Fibroblast of skin of abdomen (primary cell): ENCODE measurements at regions not wholly inside any gene's neighbourhood (a gene's known extent, or its start where the extent isn't known, plus 50 kb on each side); places are given as distances from the start of the nearest gene placed in this dataset.

Source experiments
- DNase-seq: peaks from one replicate; pipeline ENCODE4 v3.0.0-alpha.2; 2013

DNA sequence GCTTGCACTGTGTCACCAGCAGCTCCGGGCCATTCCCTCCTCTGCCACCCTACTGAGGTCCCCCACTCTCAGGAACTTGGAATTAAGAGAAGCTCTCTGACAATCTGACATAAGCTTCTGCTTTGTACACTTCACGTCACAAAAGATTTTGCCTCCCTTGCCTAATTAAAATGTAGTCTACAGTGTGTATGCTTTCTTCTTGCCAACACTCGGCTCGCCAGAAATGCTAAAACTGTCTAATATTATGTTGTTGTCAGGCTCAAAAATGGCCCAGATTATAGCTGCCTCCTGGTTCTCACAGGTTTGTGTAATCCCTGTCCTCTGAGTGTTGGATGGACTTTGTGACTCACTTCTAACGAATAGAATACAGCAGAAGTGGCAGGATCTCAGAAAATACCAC is 474.7 kb downstream of the MBD2 start:
- DNase-seq: no peak

DNA sequence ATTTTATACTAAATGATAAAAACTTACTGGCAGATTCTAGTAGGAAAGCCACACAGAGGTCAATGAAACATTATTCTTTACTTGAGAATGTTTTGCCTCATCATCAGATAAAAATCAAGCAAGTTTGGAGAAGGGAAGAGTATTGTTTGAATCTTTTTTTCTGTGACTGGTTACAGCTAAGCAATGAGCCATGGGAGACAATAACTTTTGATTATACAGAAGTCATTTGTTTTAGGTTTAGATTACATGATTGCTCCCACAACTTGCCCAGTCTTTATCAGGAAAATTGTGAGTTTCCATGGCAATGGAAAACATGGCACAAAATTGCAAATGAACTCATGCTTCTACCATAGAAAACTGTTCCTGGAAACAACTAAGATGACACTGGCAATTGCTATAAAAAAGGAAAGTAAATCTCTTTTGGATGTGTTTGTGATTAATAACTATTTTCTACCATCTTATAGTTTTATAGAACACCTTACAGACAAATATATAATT is 476.8 kb downstream of the MBD2 start:
- no peak for DNase-seq

DNA sequence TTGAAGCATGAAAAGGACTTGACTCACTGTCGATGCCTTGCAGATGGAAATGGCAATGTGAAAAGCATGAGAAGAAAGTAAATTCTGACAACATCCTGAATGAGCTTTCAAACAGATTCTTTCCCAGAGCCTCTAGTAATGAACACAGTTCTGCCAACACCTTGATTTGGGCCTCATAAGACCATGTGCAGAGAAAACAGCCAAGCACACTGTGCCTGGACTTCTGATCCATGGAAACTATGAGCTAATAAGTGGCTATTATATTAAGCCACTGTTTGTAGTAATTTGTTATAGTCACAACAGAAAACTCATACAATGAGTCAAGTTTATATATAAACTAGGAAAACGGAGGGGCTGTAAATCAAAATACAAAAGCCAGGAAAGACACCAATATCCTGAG is 477.3 kb downstream of the MBD2 start:
- no peak for DNase-seq

DNA sequence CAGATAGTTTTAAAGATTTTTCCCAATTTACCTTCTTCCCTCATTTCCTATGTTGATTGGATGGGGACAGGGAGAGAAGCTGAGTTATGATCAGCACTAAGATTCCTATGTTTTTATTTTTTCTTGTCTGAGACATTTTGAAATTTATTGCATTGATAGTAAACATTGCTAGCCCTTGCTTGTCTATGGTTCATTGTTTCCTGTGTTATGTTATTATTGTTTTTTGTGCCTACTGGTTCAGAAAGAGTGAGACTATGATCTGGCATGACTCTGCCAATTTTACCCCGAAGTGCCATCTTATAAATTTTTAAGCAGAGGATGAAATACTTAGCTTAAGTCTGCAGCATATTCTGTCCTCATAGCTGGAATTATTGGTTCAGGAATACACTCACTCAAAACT is 478.5 kb downstream of the MBD2 start:
- no peak for DNase-seq

DNA sequence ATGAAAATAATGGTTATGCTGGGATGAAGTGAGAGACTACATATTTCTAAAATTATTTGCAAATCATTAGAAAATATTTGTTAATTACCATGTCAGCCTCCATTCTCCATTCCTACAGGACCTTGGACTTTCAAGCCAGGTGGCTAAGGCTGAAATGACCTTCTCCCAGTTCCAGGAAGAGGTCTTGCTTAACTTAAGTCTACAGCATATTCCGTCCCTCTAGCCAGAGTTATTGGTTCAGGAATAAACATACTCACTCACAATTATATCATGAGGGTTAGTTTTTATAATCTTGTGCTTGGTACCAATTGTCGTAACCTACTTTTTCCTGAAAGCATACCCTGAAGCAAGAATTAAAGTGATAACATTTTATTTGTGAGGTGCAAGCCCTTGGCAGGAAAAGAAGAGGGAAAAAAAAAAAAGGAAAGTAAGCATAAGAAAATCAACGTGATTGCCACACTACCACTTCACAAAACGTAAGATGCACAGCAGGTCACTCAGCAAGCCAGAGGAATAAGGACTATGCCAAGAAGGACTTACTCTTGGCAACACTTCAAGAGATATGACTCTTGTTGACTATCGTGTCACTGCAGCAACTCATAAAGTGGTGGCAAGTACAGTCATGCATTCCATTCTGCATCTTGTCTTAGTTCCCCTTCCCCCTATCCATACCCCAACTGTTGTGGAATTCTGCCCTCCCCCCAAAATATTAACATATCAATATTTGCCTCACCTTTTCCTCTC is 479.1 kb downstream of the MBD2 start:
- peak; percentile 22 for DNase-seq

DNA sequence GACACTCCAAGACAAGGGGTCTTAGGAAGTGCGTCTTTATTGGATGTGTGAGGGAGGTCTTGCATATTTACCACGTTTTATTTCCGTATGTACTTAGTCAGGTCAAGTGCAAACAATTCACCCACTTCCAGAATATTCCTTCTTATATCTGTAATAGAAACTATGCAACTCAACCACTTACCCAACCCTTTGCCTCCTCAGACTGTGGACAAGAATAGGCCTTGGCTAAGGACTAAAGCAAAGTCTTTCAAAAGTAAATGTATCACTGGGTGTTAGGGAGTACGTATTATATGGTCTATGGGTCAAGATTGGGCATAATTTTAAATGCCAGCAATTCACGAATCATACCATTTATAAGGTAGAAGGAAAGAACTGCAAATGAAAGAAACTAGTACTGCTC is 484.8 kb downstream of the MBD2 start:
- no peak for DNase-seq

DNA sequence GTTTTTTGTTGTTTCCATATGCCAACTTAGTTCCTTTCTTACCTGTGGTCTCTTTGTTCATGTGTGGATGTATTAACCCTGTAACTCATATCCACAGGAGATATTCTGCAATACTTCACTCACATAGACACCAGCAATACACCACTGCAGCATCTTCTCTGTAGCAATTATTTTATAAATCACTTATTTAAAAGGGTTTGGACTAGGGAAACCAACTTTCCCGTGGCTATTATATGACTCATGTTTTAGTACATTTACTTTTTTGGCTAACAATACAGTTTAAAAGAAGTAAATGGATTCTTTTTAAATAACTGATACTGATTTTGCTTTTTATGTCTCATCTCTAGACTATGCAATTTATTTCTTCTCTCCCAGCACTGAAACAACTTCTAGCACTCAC is 488.9 kb downstream of the MBD2 start:
- no peak for DNase-seq

DNA sequence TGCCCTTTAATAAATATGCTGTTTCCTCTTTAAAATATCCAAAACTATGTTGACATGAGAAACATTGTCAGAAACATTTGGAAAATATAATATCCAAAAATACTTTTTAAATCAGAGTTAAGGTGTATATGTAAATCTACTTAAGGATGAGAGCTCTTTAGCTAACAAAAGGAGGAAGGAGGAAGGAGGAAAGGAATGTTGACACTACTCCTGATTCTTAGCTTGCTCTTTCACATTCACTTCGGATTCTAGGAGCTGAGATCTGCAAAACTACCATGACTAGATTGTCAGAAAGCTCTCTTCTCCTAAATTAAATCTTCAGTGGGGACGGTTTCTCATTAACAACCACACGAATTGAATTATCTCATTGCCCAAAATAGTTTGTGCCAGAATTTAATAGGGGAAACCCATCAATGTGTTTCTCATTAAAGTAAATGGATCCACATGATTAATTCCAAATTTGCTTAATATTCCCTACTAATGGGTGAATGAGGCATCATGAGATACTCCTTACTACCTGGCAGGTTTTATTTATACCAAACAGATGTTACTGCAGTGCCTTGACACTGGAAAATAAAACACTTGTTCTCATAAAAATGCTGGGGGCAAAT is 509.1 kb downstream of the MBD2 start:
- DNase-seq: no peak

DNA sequence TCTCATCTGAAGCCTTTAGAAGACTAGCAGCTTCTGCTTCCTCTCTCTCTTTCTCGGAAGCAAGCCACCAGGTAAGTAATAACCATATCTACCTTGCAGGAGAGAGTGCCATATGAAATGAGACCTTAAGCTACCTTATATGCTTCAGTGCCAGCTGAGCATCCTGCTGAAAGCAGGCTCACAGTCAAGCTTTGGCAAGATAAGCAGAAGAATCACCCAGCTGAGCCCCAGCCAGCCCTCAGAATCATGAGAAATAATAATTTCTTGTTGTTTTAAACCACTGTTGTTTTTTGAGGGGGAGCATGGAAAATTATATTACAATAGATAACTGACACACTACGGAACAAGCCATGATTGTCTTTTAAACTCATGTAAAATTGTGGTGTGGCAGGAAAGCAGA is 514.4 kb downstream of the MBD2 start:
- no peak for DNase-seq

DNA sequence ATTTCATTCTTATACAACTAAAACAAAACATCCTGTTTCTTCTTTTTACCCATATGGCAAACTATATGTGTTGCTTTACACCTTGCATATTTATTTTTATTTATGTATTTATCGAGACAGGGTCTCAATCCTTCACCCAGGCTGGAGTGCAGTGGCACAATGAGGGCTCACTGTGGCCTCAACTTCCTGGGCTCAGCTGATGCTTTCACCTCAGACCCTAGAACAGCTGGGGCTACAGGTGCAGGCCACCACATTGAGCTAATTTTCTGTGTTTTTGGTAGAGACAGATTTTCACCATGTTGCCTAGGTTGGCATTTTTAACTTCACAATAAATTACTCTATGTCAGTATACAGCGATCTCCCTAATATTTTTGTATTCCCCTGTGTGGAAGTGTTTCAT is 522.0 kb downstream of the MBD2 start:
- DNase-seq: no peak

DNA sequence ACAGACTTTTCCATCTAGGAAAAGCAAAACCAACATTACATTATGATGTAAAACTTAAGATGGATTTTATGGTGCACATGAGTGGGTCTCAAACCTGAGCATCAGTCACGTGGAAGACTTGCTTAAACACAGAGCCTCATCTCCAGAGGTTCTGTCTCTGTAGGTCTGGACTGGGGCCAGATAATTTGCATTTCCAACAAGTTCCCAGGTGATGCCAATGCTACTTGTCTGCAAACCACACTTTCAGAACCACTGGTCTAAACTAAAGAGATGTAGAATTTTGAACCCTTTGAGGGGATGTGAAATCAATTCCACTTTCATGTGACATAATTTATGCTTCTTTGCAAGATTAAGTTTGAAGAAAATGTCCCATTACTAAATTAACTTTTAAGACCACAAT is 522.8 kb downstream of the MBD2 start:
- DNase-seq: no peak

DNA sequence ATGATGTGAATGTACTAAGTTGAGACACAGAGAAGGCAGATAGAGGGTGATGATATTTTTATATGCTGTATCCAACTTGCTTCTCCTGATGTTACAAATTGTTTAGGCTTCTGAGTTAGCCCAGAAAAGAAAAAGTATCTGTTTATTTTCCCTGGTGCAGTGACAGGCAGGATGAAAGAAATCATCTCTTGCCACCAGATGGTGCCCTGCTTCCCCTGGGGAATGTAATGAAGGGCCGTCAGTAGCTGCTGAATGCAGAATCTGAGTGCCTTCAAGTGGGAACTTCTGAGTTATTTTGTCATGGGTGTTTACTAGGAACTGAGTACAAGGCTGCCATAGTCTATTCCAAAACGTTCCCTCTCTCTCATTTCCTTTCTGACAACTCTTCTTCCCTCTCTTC is 525.6 kb downstream of the MBD2 start:
- peak; percentile 54 for DNase-seq

DNA sequence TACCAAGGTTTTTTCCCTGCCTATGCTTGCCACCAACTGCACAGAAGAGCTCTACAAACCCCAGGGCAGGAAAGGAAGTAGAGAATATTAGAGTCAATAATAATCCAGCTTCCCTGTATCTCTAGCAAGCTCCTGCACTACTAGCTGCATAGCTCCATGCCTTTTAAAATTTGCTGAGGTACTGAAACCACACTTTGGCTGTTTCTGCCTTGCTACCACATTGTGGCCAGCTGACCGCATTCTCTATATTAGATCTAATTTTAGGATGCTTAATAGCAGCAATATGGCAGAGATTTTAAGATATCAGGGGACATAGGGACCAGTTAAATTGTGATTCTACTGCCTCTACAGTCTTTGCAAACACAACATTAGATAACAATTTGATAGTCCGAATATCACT is 534.6 kb downstream of the MBD2 start:
- no peak for DNase-seq

DNA sequence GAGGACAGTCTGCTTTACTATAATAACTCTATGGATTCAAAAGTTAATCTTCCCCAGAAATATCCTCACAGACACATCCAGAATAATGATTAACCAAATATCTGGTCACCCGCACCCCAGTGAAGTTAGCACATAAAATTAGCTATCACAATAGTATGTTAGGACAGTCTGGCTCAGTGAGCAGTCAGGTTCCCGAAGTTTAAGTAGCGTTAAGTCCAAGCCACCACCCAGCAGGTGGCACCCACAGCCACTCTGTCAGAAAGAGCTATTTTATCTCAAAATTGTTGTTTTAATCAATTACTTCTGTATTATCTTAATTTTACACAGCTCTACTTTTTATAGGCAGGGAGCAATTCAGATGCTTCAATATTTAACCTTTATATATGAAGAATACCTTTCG is 537.5 kb downstream of the MBD2 start:
- DNase-seq: no peak

DNA sequence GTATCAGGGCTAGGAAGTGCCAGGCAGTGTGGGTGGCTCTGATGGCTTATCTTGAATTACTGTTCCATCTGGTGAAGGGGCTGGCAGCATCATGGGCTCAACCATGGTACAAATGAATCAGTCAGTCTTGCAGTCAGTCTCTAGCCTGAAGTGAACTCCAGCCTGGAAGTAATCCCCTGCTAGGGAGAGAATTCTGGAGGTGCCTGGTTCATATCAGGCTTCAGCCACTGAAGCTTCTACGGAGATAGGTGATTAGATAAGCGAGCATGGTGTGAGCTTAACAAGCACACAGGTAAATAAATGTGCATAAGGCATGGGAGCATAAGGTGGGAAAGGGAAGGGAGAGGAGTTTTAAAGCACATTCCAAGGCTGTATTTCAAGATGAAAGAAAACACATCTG is 541.7 kb downstream of the MBD2 start:
- DNase-seq: no peak

DNA sequence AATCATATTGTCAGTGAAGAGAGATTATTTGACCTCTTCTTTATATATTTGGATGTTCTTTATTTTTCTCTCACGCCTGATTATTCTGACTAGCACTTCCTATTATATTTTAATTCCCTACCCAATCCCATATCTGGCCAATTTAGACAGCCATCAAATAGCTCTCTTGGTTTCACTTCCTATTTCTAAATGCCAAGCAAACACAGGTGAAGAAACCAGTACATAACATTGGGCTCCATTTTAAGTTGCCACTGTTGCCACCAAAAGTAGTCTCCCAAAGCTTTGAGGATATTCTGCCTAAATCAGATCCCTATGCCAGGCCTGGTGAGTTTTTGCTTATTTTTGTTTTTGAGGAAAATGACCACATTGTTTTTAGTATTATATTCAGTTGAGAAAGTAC is 547.0 kb downstream of the MBD2 start:
- no peak for DNase-seq

DNA sequence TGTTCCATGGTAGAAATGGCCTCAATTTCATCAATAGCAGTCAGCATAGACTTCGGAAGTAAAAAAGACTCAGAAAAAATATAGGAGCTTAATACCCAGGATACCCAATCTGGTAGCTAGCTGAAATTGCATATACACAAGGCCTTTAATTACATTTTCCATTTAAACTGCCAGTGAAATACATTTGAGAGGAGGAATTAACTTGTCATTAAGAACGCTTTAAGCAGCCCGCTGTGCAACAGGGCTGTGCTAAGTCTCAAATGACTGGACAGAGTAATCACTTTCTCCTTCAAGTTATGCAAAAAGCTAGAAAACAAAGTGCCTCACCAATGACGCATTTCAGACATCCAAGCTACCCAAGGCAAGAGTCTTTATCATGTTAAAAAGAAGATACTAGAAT is 558.8 kb downstream of the MBD2 start:
- DNase-seq: no peak

DNA sequence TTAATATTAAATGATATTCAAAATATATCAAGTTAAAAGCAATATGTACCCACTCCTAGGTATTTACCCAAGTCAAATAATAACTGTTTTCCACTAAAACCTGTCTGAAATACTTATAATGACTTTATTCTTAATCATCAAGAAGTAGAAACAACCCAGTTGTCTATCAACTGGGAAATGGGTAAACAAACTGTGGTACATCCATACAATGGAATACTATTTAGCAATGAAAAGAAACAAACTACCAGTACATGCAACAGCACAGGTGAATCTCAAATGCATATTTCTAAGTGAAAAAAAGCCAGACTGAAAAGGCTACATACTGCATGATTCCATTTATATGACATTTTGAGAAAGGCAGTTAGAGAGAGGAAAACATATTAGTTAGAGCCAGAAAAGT is 559.9 kb downstream of the MBD2 start:
- no peak for DNase-seq

DNA sequence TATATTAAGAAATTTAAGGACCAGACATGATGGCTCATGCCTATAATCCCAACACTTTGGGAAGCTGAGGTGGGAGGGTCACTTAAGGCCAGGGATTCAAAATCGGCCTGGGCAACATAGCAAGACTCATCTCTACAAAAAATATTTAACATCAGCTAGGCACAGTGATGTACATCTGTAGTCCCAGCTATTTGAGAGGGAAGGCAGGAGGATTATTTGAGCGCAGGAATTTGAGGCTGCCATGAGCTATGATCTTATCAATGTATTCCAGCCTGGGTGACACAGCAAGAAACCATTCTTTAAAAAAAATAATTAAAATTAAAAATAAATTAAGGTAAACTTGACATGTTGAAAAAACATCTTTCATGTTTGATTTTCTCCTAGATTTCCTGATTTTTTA is 564.2 kb downstream of the MBD2 start:
- DNase-seq: no peak

DNA sequence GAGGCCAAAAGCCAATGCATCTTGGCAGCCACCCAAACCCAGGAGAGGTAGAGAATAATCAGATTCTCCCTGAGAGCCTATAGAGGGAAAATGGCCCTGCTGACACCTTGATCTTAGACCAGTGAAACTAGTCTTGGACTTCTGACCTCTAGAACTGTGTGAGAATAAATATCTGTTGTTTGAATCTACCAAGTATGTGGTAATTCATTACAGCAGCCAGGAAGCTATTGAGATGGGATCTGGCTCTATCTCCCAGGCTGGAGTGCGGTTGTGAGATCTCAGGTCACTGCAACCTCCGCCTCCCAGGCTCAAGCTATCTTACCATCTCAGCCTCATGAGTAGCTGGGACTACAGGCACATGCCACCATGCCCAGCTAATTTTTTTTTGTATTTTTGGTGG is 567.2 kb downstream of the MBD2 start:
- no peak for DNase-seq

DNA sequence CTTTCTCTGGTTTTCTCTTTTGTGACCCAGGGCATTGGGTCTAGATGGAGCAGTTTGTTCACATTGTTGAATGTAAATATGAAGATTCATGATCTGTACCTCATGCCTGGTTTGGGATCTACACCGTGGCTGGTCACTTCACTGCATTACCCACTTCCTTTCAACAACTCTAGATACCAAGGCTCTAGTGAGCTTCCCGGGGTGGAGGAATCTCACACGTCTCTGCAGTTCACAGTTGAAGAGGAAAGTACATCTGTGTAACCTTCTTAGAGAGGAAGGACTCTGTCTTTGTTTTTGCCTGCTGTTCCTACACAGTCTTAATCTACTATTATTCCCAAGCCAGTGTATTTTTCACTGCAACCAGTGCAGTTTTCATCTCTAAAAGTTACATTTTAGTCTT is 574.8 kb downstream of the MBD2 start:
- no peak for DNase-seq

DNA sequence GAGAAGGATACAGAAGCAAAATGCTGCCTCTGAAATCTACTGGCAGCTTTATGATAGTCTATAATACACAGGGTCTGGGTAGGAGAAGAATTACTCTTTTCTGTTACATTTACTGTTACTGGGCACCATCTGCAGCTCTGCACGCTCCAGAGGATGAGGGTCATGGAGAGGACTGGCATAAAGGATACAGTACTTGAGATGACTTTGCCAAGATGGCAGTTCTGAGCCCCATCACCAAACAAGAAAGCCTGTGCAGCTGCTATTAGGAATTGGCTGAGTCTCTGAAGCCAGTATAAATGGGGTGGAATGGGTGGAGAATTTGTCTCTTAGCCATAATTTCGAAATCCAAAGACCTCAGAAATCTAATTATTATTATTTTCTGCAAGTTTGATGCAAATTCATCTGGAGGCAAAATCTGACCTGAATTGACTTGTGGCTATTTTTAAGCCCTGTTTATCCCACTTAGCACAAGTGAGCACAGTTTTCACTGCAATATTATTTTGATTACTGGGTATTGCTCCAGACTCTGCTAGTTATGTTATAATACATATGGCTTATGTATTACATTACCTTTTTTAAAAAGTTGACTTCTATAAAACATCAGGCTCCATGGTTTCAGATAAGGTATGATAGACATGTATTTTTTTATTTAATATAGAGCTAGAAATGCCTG is 579.5 kb downstream of the MBD2 start:
- no peak for DNase-seq

DNA sequence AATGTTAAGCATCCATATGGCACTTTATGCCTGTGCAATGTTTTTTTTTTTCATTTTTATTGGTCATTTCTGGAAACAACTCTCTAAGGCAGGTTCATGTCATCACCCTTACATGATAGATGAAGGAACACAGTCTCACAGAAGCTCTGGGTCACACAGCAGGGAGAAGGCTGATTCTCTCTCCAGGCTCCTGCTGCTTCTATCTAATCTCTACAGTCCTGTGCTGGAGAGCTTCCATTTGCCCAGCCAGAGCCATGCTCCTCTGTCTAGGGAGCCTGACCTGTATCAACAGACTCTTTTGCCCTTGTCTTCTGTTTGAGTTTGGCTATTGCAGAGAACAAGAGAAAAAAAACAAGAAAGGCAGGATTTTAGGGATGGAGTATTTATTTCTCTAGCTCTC is 584.8 kb downstream of the MBD2 start:
- DNase-seq: no peak

DNA sequence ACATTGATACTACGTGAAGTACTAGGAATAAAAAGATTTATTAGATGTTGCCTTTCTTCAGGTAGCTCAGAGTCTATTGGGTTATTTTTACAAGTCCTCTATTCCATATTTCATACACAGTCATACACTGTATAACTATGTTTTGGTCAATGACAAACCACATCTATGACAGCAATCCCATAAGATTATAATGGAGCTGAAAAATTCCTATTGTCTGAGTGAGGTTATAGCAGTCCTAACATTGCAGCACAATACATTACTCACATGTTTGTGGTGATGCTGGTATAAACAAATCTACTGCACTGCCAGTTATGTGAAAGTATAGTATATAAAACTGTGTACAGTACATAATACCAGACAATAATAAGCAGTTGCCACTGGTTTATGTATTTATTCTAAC is 595.1 kb downstream of the MBD2 start:
- DNase-seq: no peak
